ENCODE measurements at regions not wholly inside any gene's neighbourhood (a gene's known extent, or its start where the extent isn't known, plus 50 kb on each side); places are given as distances from the start of the nearest gene placed in this dataset.

- 86% methylated on average over 6 of the region's 6 CpGs; no CpG with 5 or more reads in 1 of the 2 donors for WGBS, 2 donors (ENCODE audit: low coverage in 1 of 2)
- Histone ChIP-seq H3K4me1 (no peaks in the 10 kb centered on the region), H3K4me3 (no peak overlapping the region), H3K27ac (no peak overlapping the region), H3K9me3 (no peaks in the 10 kb centered on the region), H3K27me3 (no peaks in the 10 kb centered on the region), H3K36me3 (no peaks in the 10 kb centered on the region)
- TF ChIP-seq EP300 (IDR thresholded peaks at IDR 0.05; ENCODE audit: low read depth), result no peak
- TF ChIP-seq POLR2A (IDR thresholded peaks at IDR 0.05), result no peak
- TF ChIP-seq POLR2AphosphoS5 (IDR thresholded peaks at IDR 0.05), result no peak
- TF ChIP-seq CTCF (IDR thresholded peaks at IDR 0.05), result no peak
- in situ Hi-C loops (cut with MboI; ENCODE audit: low pct_ligation_motif_present in 1 of 4, low pct_unique_long_range_greater_than_20kb in 1 of 4, low sequenced_read_pairs in 3 of 4) (no loop called here), intact Hi-C loops (cut with DNase I; ENCODE audit: low total_unique reads) (no loop called here)
- DNase-seq, result no peak
These were observed 121.3 kb upstream of the SERPIND1 start for GRCh38 chr22:20652582-20652981.

GRCh38 chr22:20653012-20653794 is 120.7 kb upstream of the SERPIND1 start:
- in situ Hi-C loops (cut with MboI; ENCODE audit: low pct_ligation_motif_present in 1 of 4, low pct_unique_long_range_greater_than_20kb in 1 of 4, low sequenced_read_pairs in 3 of 4), result no loop called here
- no peak for DNase-seq
- H3K9me3 ChIP-seq, result no peaks in the 10 kb centered on the region

GRCh38 chr22:20653795-20654342 is 120.0 kb upstream of the SERPIND1 start:
- no peaks in the 10 kb centered on the region for H3K9me3 ChIP-seq
- 93 to 100% methylated on average over 1 to 3 of the region's 3 CpGs for WGBS, 2 donors (ENCODE audit: low coverage in 1 of 2)
- H3K36me3 ChIP-seq, result no peaks in the 10 kb centered on the region
- TF ChIP-seq EP300 (IDR thresholded peaks at IDR 0.05; ENCODE audit: low read depth) (no peak), CTCF (IDR thresholded peaks at IDR 0.05) (no peak), POLR2AphosphoS5 (IDR thresholded peaks at IDR 0.05) (no peak), POLR2A (IDR thresholded peaks at IDR 0.05) (no peak)
- H3K27me3 ChIP-seq, result no peaks in the 10 kb centered on the region
- no peak for DNase-seq
- in situ Hi-C loops (cut with MboI; ENCODE audit: low pct_ligation_motif_present in 1 of 4, low pct_unique_long_range_greater_than_20kb in 1 of 4, low sequenced_read_pairs in 3 of 4) (no loop called here), intact Hi-C loops (cut with DNase I; ENCODE audit: low total_unique reads) (no loop called here)
- no peaks in the 10 kb centered on the region for H3K4me1 ChIP-seq
- no peak overlapping the region for H3K4me3 ChIP-seq
- no peak overlapping the region for H3K27ac ChIP-seq

More at GRCh38 chr22:20653012-20653794, 120.7 kb upstream of the SERPIND1 start:
- Histone ChIP-seq H3K36me3 (no peaks in the 10 kb centered on the region), H3K4me1 (no peaks in the 10 kb centered on the region), H3K27me3 (no peaks in the 10 kb centered on the region), H3K27ac (no peak overlapping the region), H3K4me3 (no peak overlapping the region)
- intact Hi-C loops (cut with DNase I; ENCODE audit: low total_unique reads), result no loop called here
- TF ChIP-seq POLR2A (IDR thresholded peaks at IDR 0.05) (no peak), POLR2AphosphoS5 (IDR thresholded peaks at IDR 0.05) (no peak), CTCF (IDR thresholded peaks at IDR 0.05) (no peak), EP300 (IDR thresholded peaks at IDR 0.05; ENCODE audit: low read depth) (no peak)
- WGBS, 2 donors (ENCODE audit: low coverage in 1 of 2), result 91% methylated on average over 6 of the region's 7 CpGs; no CpG with 5 or more reads in 1 of the 2 donors

GRCh38 chr22:20654343-20655208 is 119.3 kb upstream of the SERPIND1 start:
- in situ Hi-C loops (cut with MboI; ENCODE audit: low pct_ligation_motif_present in 1 of 4, low pct_unique_long_range_greater_than_20kb in 1 of 4, low sequenced_read_pairs in 3 of 4) (no loop called here), intact Hi-C loops (cut with DNase I; ENCODE audit: low total_unique reads) (no loop called here)
- TF ChIP-seq EP300 (IDR thresholded peaks at IDR 0.05; ENCODE audit: low read depth), result no peak
- no peak for TF ChIP-seq POLR2AphosphoS5 (IDR thresholded peaks at IDR 0.05)
- TF ChIP-seq POLR2A (IDR thresholded peaks at IDR 0.05), result no peak
- TF ChIP-seq CTCF (IDR thresholded peaks at IDR 0.05), result no peak
- no peaks in the 10 kb centered on the region for H3K4me1 ChIP-seq
- H3K27ac ChIP-seq, result no peak overlapping the region
- H3K27me3 ChIP-seq, result peaks cover 3% of the 10 kb centered on the region
- no peak overlapping the region for H3K4me3 ChIP-seq
- no peak for DNase-seq
- H3K36me3 ChIP-seq, result no peaks in the 10 kb centered on the region
- WGBS, 2 donors (ENCODE audit: low coverage in 1 of 2), result 80 to 92% methylated on average over 1 to 20 of the region's 20 CpGs
- H3K9me3 ChIP-seq, result no peaks in the 10 kb centered on the region

All from transverse colon (tissue), 4 donors.